GM23248 (cell line): ENCODE measurements at regions not wholly inside any gene's neighbourhood (a gene's known extent, or its start where the extent isn't known, plus 50 kb on each side); places are given as distances from the start of the nearest gene placed in this dataset.

ENCODE experiments used
- EZH2 ChIP-seq: fragments of 200-600 bp; sonication (generic); IDR thresholded peaks from 2 replicates; pipeline ENCODE4 v1.6.1; 2018; ENCODE audit warnings: antibody characterized with exemption, mild to moderate bottlenecking; ENCODE audit not compliant: insufficient read depth, poor library complexity, severe bottlenecking
- EZH2phosphoT487 ChIP-seq: fragments of 200-600 bp; sonication (generic); IDR thresholded peaks from 2 replicates; pipeline ENCODE4 v1.6.1; 2018; ENCODE audit warnings: antibody characterized with exemption, moderate library complexity, mild to moderate bottlenecking, low read depth; ENCODE audit not compliant: insufficient read depth

GRCh38 chr5:28305891-28306290, 1267.5 kb upstream of the CDH9 start:
- TF ChIP-seq EZH2phosphoT487 (no peak), EZH2 (no peak)
